HK-2 (cell line): ENCODE measurements at regions not wholly inside any gene's neighbourhood (a gene's known extent, or its start where the extent isn't known, plus 50 kb on each side); places are given as distances from the start of the nearest gene placed in this dataset.
"Not testable (repeated sequence)": the region's sequence is repeated elsewhere in the genome, so short reads cannot be mapped to it uniquely, and the experiment has no call there.

ENCODE experiments used
- DNase-seq: peaks from one replicate; pipeline ENCODE4 v3.0.0-alpha.2; 2018; ENCODE audit not compliant: unreplicated experiment

DNA sequence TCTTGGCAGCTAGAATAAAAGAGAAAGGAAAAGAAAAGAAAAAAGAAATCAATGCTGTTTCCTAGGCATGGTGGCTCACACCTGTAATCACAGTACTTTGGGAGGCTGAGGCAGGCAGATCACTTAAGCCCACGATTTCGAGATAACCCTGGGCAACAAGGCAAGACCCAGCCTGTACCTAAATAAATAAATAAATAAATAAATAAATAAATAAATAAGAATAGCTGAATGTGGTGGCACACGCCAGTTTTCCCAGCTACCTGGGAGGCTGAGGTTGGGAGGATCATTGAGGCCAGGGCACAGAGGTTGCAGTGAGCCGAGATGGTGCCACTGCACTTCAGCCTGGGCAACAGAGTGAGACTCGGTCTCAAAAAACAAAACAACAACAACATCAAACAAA, 705.0 kb upstream of the SEMA3D start:
- DNase-seq, result not testable (repeated sequence)

DNA sequence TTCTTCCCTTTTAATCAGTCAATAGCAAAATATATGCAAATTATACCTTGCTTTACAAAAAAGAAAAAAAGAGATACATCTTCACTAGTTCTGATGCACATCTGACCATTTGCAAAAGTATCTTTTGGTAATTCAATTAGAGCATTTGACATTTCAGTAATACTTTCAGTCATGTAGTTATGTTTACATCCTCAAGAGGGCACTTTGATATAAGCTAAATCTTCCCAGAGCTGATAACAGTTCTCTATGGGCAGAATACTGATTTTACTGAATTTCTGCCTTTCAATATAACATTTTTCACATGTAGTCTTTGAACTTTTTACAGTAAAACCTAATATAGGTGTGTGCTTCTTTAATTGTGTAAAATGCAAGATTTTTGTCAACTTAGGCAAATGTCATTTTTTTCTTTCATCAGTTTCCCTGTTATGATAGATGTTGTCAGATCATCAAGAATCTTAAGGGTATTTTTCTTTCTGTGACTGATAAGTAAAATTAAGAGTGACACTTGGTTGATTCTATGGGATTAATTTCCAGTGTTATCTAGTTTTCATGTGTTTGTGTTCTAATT, 703.5 kb upstream of the SEMA3D start:
- DNase-seq, result no peak

- DNase-seq, result no peak
Observed at GRCh38 chr7:85887133-85887532, 700.3 kb upstream of the SEMA3D start.

GRCh38 chr7:85882335-85882734, 695.5 kb upstream of the SEMA3D start:
- no peak for DNase-seq

GRCh38 chr7:85875398-85875797, 688.5 kb upstream of the SEMA3D start:
- DNase-seq, result no peak

DNA sequence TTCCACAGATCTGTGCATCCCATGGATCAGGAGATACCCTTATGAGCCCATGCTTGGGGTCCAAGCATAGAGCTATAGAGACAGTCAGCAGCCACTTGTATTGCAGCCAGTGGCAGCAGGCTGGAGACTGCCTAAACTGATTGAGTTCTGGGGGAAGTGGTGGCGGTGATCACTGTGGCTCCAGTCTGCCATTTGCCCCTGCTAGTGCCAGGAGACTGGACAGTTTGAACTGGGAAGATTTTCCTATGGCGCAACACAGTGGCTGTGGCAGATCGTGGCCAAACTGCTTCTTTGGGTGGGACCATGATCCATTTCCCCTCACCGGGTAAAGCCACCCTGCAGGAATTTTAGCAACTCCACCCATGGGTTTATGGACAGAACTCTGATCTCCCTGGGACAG, 679.7 kb upstream of the SEMA3D start:
- DNase-seq, result no peak

- no peak for DNase-seq
Observed at GRCh38 chr7:85851571-85852193, 664.8 kb upstream of the SEMA3D start.

DNA sequence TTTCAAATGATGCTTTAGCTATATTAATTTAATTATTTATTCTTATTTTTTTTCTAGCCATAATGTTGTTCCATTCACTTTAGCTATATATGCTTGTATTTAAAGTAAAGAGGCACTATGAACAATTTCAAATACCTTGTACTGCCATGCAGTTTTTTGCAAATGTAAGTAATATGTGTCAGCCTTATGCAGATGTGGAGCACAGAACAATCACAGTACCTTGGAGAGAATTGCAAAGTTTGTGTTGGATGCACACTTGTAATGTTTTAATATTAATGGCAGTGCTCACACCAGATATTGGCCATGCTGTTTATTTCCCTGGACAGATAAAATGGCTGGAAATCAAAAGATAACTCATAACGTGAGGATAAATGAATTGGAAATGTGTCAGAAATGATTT, 663.5 kb upstream of the SEMA3D start:
- DNase-seq, result no peak

DNA sequence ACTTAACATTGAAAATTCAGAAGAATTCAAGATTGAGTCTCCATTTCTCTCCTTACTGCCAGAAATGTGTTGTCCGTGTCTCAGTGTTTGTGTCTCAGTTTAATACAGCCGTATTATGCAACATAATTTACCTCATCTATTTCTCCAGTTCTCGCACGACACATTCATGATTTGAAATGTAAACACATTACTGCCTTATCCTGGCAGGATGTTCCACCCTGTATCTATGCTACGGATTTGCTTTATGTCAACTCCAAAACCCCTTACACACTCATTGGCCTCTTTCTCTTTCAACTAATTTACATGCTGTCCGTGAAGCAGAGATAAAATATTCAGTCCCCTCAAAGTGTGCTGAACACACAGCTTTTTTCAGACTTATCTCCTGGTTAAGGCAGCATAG, 653.7 kb upstream of the SEMA3D start:
- DNase-seq, result no peak

GRCh38 chr7:85833066-85833465, 646.2 kb upstream of the SEMA3D start:
- DNase-seq, result no peak

GRCh38 chr7:85830982-85831381, 644.1 kb upstream of the SEMA3D start:
- DNase-seq, result no peak

GRCh38 chr7:85829817-85830432, 643.1 kb upstream of the SEMA3D start:
- no peak for DNase-seq

DNA sequence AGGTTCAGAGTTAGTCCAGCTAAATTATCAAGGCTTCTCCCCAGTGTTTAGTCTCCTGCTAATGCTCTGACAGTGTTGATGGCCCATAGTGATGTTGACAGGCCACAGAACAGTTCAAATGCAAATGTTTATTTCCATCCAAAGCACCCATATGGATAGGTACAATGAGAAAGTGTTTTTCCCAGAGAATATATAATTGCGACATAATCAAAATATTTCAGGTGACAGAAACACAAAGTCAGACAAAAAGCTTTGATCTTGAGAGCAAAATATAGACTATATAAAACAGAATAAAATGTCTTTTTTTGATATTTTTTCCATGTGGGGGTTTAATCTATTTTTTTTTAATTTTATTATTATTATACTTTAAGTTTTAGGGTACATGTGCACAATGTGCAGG, 642.3 kb upstream of the SEMA3D start:
- no peak for DNase-seq

GRCh38 chr7:85828614-85829013, 641.8 kb upstream of the SEMA3D start:
- no peak for DNase-seq

DNA sequence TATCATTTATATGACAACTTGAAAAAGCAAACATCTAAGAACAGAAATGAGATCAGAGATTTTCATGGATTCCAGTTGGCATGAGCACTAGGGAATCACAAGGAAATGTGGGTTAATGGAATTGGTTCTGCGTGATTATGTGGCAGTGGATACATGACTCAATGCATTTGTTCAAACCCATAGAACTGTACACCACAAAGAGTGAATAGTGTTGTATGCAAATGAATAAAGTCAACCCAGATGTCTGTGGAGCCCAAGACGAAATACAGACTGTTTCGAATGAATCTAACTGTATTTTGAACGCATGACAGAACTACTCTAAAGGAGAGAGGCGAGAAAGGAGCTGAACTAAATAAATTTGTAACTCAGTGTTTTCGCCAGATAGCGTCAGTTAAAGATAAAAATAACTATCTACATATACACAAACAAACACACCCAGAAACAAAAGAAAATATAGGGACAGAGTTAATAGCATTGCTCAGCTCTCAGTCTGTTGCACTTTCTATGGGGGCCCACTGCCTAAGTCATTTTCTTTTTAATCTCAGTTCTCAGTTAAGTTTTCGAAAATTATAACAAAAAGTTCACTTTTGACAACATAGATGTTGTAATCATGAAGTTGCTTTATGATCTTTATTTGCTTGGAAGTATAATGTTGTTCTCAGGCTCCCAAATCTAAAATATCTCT, 636.7 kb upstream of the SEMA3D start:
- no peak for DNase-seq

DNA sequence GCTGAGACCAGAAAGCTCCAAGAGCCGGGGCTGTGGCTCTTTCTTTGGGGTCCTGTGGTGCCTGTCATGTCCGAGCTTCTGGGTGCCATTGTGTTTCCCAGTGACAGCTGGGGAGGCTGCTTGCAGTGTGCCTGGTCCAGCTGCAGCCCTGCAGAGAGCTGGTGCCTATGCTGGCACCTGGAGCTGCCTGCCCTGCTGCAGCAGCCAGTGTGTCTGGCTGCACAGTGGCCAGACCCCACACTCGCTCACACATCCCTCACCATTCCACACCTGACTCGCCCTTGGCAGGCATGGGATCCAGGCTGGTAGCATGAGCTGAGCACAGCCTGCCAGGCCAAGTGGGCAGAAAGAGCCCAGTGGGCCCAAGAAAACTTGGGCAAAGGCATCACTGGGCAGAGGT, 635.1 kb upstream of the SEMA3D start:
- no peak for DNase-seq

DNA sequence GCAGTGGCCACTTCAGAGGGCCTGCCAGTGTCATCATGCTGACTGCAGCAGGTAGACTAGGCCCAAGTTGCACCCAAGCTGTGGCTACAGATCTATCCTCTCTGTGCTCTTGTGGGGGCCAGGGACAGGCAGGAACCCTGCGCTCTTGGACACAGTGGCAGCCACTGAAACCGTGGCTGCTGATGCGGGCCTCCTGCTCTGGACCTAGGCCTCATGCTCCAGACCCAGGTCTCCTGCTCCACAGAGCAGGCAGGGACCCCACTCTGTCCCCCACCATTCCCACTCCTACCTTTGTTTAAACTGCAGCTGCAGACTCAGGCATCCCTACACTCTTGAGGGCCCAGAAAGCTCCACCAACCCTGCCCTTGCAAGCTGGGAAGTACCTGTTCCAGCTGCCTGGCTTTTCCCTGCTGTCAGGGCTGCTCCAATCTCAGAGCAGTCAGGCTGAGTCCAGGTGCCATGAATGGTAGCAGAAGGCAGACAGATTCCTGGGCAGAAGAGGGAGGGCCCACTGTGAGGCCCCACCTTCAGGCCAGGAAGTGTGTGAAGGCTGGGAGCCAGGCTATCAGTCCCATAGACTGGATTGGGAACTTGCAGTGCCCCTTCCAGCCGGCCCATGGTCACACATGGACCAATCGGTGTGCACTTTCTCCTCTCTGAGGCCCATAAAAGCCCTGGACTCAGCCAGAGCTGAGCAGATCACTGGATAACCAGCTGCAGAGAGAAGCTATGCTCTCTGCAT, 634.0 kb upstream of the SEMA3D start:
- DNase-seq, result no peak

DNA sequence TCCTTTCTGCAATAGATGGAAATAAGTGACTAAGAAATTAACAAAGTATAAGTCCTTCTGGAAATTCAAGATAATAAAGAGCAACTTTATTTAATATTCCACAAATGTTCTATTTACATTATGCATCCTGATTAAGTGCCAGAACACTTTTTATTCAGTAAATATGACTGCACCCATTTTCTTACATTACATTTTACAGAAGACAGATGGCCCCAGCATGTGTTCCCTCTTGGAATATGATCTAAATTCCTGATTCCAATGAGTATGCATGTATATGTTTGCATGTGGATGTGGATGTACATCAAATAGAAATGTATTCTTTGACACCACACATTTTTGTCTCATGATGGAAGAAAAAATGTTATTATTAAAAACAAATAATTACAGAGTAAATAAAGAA, 628.7 kb upstream of the SEMA3D start:
- DNase-seq, result no peak

GRCh38 chr7:85806321-85806720, 619.5 kb upstream of the SEMA3D start:
- DNase-seq, result no peak

DNA sequence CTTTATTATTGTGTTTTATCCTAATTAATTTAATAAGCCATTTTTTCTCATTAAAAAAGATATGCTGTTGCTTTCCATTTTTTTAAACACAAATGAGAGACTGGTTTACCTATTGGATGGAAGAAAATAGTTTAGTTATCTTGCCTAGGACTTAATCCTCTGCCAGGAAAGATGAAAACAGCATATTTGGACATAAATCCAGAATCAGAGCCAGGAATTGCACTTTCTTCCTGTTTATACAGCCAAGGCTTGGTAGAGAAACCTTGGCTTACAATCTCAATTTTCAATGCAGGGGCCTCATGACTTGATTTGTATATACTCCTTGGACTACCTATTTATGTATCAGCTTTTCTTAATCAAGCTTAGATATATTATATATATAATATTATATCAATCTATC, 618.8 kb upstream of the SEMA3D start:
- DNase-seq, result no peak

DNA sequence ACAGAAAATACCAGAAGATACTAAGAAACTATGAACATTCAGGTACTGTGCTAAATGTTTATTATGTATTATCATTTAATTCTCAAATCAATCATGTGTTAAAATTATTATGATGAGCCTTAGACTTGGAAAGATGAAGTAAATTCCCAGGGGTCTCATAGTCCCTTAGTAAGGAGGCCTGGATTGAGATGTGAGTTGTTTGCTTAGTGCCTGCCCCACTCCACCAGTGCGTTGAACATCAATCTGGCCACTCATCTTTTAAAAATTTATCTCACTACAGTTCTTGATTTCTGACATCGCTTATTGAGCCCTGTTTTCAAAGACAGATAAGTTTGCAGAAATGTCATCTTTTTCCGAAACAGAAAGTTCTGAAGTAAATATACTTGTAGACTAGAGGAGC, 618.4 kb upstream of the SEMA3D start:
- no peak for DNase-seq

- DNase-seq, result no peak
Observed at GRCh38 chr7:85802211-85802610, 615.4 kb upstream of the SEMA3D start.
